Jurkat, Clone E6-1 (cell line): ENCODE measurements at regions not wholly inside any gene's neighbourhood (a gene's known extent, or its start where the extent isn't known, plus 50 kb on each side); places are given as distances from the start of the nearest gene placed in this dataset.

Experiments
- DNase-seq: peaks from one replicate; pipeline ENCODE4 v3.0.0-alpha.2; 2011; ENCODE audit warnings: low read depth, low spot score
- H3K4me3 ChIP-seq: 2 replicates; pipeline ENCODE4 v1.5.1; 2011; ENCODE audit warnings: mild to moderate bottlenecking, low read length, control low read depth, moderate library complexity

DNA sequence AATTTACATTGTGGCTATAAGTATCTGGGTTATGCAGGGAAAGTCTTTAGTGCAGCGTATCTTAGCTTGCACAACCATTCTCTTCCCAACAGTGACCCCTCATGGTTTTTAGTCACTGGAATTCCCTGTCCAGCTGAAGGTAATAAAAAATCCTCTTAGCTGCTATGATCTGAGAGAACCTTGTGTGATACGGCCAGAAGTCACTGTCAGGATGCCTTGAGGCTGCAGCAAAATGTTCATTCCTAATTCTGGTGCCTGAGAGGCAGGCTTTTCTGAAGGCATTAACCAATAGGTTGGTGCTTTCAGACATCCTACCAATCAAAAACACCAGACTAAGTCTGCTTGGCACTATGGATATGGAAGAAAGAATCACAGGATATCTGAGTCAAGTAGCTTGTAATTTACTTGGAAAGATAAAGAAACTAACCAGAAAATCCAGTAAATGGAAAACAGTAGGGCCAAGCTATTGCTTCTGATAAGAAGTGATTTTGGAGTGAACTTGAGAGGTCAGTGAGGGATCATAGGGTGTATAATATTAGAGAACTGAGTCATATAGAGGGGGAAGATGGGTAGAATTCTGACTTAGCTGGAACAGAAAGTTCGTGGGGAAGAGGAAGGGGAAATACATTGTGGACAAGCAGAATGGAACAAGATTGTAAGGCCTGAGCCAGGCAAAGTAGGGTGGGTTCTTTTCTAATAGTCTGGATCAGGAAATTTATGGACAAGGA, 89.0 kb upstream of the SLC14A2 start:
- H3K4me3 ChIP-seq: no peak overlapping the region
- no peak for DNase-seq

- no peak for DNase-seq
- no peak overlapping the region for H3K4me3 ChIP-seq
Observed at GRCh38 chr18:45527891-45528290, 87.4 kb upstream of the SLC14A2 start.

GRCh38 chr18:45528712-45529336, 86.5 kb upstream of the SLC14A2 start:
- DNase-seq: no peak
- no peak overlapping the region for H3K4me3 ChIP-seq

GRCh38 chr18:45538444-45538843, 76.8 kb upstream of the SLC14A2 start:
- DNase-seq: no peak
- no peak overlapping the region for H3K4me3 ChIP-seq

- DNase-seq: no peak
- H3K4me3 ChIP-seq: no peak overlapping the region
Observed at GRCh38 chr18:45539491-45539891, 75.8 kb upstream of the SLC14A2 start.

GRCh38 chr18:45540125-45540524, 75.2 kb upstream of the SLC14A2 start:
- H3K4me3 ChIP-seq: no peak overlapping the region
- DNase-seq: no peak

GRCh38 chr18:45541421-45541820, 73.9 kb upstream of the SLC14A2 start:
- no peak for DNase-seq

DNA sequence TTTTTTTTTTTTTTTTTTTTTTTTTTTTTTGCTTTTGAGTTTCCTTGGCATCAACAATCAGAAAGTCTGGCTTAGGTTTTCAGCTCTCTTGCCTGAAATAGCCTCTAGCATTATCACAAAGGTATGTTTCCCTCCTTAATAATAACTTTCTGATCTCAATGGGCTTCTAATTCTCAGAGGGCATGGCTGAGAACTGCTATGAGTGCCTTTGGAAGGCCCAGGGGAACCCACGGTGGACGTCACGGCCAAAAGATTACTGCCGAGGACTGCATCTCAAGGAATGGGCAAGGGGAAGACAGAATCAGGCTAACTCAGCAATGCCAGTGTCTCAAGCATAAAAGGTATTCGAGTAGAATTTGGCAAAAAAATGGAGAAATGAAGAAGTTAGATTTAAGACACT, 73.2 kb upstream of the SLC14A2 start:
- H3K4me3 ChIP-seq: no peak overlapping the region
- no peak for DNase-seq

More at GRCh38 chr18:45541421-45541820, 73.9 kb upstream of the SLC14A2 start:
- no peak overlapping the region for H3K4me3 ChIP-seq

DNA sequence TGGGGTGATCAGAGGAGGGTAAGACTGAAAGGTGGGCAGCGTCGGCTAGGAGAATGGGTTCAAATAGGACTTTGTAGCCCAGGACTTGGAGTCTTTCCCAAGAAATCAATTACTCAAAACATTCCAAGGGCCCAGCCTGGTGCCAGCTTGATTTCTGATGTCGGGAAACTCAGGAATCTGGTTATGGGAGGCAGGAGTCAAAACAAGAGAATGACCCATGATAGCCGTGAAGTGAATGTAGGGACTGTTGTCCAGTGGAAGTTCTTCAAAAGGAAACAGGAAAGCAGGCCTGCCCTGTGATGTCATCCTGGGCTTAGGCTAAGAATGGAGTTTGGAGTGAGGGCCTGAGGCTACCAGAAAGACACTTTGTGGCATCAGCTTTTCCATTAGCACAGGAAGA, 67.4 kb upstream of the SLC14A2 start:
- no peak overlapping the region for H3K4me3 ChIP-seq
- DNase-seq: no peak

- no peak for DNase-seq
- H3K4me3 ChIP-seq: no peak overlapping the region
Observed at GRCh38 chr18:45548614-45549013, 66.7 kb upstream of the SLC14A2 start.

GRCh38 chr18:45549290-45549689, 66.0 kb upstream of the SLC14A2 start:
- no peak for DNase-seq
- no peak overlapping the region for H3K4me3 ChIP-seq

GRCh38 chr18:45551142-45551815, 64.0 kb upstream of the SLC14A2 start:
- no peak for DNase-seq
- no peak overlapping the region for H3K4me3 ChIP-seq

- no peak overlapping the region for H3K4me3 ChIP-seq
Observed at GRCh38 chr18:45553723-45554388, 61.4 kb upstream of the SLC14A2 start.

DNA sequence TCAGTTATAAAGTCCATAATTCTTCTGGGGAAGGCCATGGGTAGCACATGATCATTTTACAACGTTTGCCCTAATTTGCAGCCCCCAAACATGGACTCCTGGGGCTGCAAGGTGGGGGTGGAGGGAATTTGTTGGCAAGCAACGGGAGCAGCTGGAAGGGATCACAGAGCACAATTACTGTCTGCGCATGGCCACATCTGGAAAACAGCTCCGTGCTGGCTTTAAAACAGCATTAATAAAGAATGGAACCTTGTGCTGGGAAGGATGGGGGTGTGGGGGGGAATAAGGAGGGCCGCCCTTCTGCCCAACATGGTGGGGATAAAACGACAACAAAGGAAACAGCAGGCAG, 60.9 kb upstream of the SLC14A2 start:
- H3K4me3 ChIP-seq: no peak overlapping the region

More at GRCh38 chr18:45553723-45554388, 61.4 kb upstream of the SLC14A2 start:
- DNase-seq: no peak

GRCh38 chr18:45556222-45556621, 59.1 kb upstream of the SLC14A2 start:
- H3K4me3 ChIP-seq: no peak overlapping the region
- DNase-seq: peak; percentile 34

More for the DNA sequence above, 60.9 kb upstream of the SLC14A2 start:
- DNase-seq: no peak

- no peak for DNase-seq
- no peak overlapping the region for H3K4me3 ChIP-seq
Observed at GRCh38 chr18:45557287-45557686, 58.0 kb upstream of the SLC14A2 start.

GRCh38 chr18:45557779-45558178, 57.5 kb upstream of the SLC14A2 start:
- no peak for DNase-seq
- H3K4me3 ChIP-seq: no peak overlapping the region

- no peak overlapping the region for H3K4me3 ChIP-seq
- DNase-seq: no peak
Observed at GRCh38 chr18:45559258-45559657, 56.0 kb upstream of the SLC14A2 start.

GRCh38 chr18:45560870-45561269, 54.4 kb upstream of the SLC14A2 start:
- no peak for DNase-seq
- H3K4me3 ChIP-seq: no peak overlapping the region
